ENCODE measurements at regions not wholly inside any gene's neighbourhood (a gene's known extent, or its start where the extent isn't known, plus 50 kb on each side); places are given as distances from the start of the nearest gene placed in this dataset.

- no peak for TF ChIP-seq CTCF (conservative IDR thresholded peaks at IDR 0.05; ENCODE audit: low read depth, low read length)
- no peak for TF ChIP-seq EZH2 (IDR thresholded peaks at IDR 0.05; ENCODE audit: borderline replicate concordance, low read depth, low read length, poor library complexity, severe bottlenecking)
Observed at GRCh38 chr15:96225642-96226259, 104.7 kb upstream of the NR2F2 start.
